ENCODE measurements at regions not wholly inside any gene's neighbourhood (a gene's known extent, or its start where the extent isn't known, plus 50 kb on each side); places are given as distances from the start of the nearest gene placed in this dataset.

DNA sequence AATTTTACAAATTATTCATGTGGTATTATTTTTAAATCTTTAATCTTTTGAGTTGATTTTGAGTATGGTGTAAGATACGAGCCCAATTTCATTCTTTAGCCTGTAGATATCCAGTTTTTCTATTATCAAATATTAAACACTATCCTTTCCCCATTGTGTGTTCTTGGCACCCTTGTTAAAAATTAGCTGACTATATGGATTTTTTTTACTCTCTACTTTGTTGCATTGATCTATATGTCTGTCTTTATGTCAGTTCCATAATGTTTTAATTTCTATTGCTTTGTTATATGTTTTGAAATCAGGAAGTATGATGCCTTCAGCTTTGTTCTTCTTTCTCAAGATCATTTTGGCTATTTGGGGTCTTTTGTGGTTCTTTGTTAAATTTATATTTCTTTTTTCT lies 80.9 kb upstream of the ZNF804A start:
- H3K27me3 ChIP-seq (ENCODE audit: control insufficient read depth, insufficient read depth, low read length): no peaks in the 10 kb centered on the region
- H3K9ac ChIP-seq (ENCODE audit: low read depth, low read length): no peak overlapping the region
- H3K36me3 ChIP-seq (ENCODE audit: control insufficient read depth, insufficient read depth, low read length): no peaks in the 10 kb centered on the region
- H3K4me3 ChIP-seq (ENCODE audit: low read depth, low read length): no peak overlapping the region
- no peak overlapping the region for H3K27ac ChIP-seq (ENCODE audit: low read depth, low read length)
- no peaks in the 10 kb centered on the region for H3K9me3 ChIP-seq (ENCODE audit: control insufficient read depth, insufficient read depth, low read length)
- no peaks in the 10 kb centered on the region for H3K4me1 ChIP-seq (ENCODE audit: control insufficient read depth, insufficient read depth, low read length)

DNA sequence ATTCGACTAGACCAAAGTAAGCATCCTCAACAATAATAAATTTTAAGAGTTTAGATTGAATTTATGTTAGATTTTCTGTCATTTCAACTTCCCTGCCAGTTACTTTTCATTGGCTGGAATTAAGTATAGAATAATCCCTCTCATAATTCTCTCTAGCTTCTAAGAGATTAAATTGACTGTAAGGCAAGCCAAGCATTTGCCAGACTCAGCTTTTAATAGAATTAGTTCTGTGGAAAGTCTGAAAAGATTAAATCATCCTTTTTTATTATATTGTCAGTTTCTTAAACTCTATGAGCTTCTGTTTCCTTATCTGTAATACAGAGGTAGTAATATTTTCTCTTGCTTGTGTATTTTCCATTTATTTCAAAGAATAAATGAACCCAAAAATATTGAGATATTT lies 77.9 kb upstream of the ZNF804A start:
- H3K9me3 ChIP-seq (ENCODE audit: control insufficient read depth, insufficient read depth, low read length): no peaks in the 10 kb centered on the region
- H3K27ac ChIP-seq (ENCODE audit: low read depth, low read length): no peak overlapping the region
- H3K4me3 ChIP-seq (ENCODE audit: low read depth, low read length): no peak overlapping the region
- H3K27me3 ChIP-seq (ENCODE audit: control insufficient read depth, insufficient read depth, low read length): no peaks in the 10 kb centered on the region
- H3K9ac ChIP-seq (ENCODE audit: low read depth, low read length): no peak overlapping the region
- no peaks in the 10 kb centered on the region for H3K36me3 ChIP-seq (ENCODE audit: control insufficient read depth, insufficient read depth, low read length)
- no peaks in the 10 kb centered on the region for H3K4me1 ChIP-seq (ENCODE audit: control insufficient read depth, insufficient read depth, low read length)

DNA sequence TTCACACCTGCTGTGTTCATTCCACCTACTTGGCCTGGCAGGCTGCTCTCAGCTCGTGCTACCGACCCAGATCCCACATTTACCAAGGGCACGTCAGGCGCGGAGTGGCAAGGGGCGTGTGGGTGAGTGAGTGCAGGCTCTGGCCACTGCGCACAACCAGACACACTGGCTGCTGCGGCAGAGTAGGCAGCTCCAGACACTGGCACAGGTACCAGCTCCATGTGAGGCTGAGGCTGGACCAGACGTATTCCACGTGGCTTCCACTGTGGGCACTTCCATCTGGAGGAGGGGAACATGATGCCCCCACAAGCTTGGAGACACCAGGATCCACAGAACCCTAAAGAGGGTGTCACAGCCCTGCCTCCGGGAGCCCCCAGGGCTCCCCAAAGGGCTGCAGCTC lies 74.6 kb upstream of the ZNF804A start:
- Histone ChIP-seq H3K4me1 (ENCODE audit: control insufficient read depth, insufficient read depth, low read length) (no peaks in the 10 kb centered on the region), H3K36me3 (ENCODE audit: control insufficient read depth, insufficient read depth, low read length) (no peaks in the 10 kb centered on the region), H3K27me3 (ENCODE audit: control insufficient read depth, insufficient read depth, low read length) (no peaks in the 10 kb centered on the region), H3K9ac (ENCODE audit: low read depth, low read length) (no peak overlapping the region), H3K9me3 (ENCODE audit: control insufficient read depth, insufficient read depth, low read length) (peaks cover 12% of the 10 kb centered on the region), H3K4me3 (ENCODE audit: low read depth, low read length) (no peak overlapping the region), H3K27ac (ENCODE audit: low read depth, low read length) (no peak overlapping the region)

DNA sequence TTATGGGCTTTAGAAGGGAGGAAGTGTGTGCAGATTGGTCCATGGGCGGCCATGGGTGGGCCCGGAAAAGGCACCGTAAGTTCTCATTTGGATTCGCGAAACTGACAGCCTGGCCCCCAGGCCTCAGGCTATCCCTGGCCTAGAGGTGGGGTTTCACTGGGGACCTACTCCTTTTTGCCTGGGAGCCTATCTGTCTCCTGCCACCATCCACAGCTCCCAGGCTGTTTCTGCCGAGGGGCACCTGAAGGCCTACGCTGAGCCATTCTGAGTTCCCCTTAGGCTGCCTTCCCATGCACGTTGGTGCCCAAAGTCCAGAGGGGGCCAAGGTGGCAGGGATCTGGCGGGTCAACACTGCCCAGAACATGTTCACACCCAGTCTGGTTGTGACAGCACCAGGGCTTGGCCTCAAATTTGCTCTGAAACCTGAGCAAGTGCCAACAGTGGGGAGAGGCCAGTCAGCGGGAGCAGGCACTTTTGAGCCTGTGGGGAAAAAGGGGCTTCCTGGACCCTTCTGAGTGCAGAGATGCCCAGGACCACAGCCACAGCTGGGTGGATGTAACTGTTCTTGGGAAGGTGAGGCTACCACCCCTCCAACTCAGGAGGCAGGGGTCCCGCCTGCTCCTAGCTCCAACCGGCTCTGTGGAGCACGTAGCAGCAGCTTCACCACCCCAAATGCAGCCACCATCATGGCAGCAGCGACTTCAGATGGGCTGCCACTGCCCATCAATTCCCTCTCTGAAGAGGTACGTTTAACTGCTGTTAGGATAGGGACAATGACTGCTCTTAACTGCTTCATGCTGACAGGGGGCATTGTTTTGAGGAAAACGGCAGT lies 73.6 kb upstream of the ZNF804A start:
- no peak overlapping the region for H3K9ac ChIP-seq (ENCODE audit: low read depth, low read length)
- peaks cover 16% of the 10 kb centered on the region for H3K9me3 ChIP-seq (ENCODE audit: control insufficient read depth, insufficient read depth, low read length)
- no peak overlapping the region for H3K4me3 ChIP-seq (ENCODE audit: low read depth, low read length)
- H3K4me1 ChIP-seq (ENCODE audit: control insufficient read depth, insufficient read depth, low read length): no peaks in the 10 kb centered on the region
- H3K27me3 ChIP-seq (ENCODE audit: control insufficient read depth, insufficient read depth, low read length): no peaks in the 10 kb centered on the region
- H3K36me3 ChIP-seq (ENCODE audit: control insufficient read depth, insufficient read depth, low read length): no peaks in the 10 kb centered on the region
- no peak overlapping the region for H3K27ac ChIP-seq (ENCODE audit: low read depth, low read length)

DNA sequence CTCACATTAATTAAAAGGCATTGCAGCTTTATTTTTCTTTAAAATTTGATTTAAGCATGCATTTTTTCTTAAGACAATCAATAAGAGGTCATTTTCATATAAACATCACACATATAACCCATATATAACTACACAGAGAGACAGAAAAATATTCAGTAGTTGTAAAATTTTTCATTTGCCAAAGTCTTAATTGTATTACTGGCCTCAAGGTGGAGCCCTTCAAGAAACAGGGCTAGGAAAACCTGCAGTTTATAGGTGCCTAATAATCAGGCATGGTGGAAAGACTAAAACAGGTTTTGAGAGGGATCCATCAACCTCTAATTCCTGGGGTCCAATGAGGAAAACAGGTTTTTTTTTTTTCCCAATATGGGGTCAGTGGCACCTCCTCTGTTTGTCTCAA lies 71.3 kb upstream of the ZNF804A start:
- Histone ChIP-seq H3K9me3 (ENCODE audit: control insufficient read depth, insufficient read depth, low read length) (peaks cover 16% of the 10 kb centered on the region), H3K4me1 (ENCODE audit: control insufficient read depth, insufficient read depth, low read length) (no peaks in the 10 kb centered on the region), H3K27ac (ENCODE audit: low read depth, low read length) (no peak overlapping the region), H3K4me3 (ENCODE audit: low read depth, low read length) (no peak overlapping the region), H3K9ac (ENCODE audit: low read depth, low read length) (no peak overlapping the region), H3K36me3 (ENCODE audit: control insufficient read depth, insufficient read depth, low read length) (no peaks in the 10 kb centered on the region), H3K27me3 (ENCODE audit: control insufficient read depth, insufficient read depth, low read length) (no peaks in the 10 kb centered on the region)

DNA sequence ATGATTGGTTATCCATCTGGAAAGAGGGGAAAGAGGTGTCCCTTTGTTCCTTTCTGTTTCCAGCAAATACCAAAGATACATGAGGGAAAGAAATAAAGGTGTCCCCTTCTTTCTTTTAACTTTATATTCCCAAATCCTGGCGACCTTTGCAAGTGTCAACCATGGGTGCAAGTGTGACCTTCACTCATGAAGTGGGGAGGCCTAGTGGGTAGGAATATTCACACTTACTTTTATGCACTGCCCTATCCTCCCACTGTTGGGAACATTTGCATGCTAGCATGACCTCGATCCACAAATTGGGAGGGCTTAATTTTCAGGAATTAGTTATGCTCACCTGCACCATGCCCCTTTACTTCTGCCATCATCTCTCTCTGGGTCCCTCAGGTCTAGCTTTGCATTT lies 70.2 kb upstream of the ZNF804A start:
- Histone ChIP-seq H3K27ac (ENCODE audit: low read depth, low read length) (no peak overlapping the region), H3K9me3 (ENCODE audit: control insufficient read depth, insufficient read depth, low read length) (peaks cover 16% of the 10 kb centered on the region), H3K27me3 (ENCODE audit: control insufficient read depth, insufficient read depth, low read length) (no peaks in the 10 kb centered on the region), H3K9ac (ENCODE audit: low read depth, low read length) (no peak overlapping the region), H3K4me3 (ENCODE audit: low read depth, low read length) (no peak overlapping the region), H3K36me3 (ENCODE audit: control insufficient read depth, insufficient read depth, low read length) (no peaks in the 10 kb centered on the region), H3K4me1 (ENCODE audit: control insufficient read depth, insufficient read depth, low read length) (no peaks in the 10 kb centered on the region)

DNA sequence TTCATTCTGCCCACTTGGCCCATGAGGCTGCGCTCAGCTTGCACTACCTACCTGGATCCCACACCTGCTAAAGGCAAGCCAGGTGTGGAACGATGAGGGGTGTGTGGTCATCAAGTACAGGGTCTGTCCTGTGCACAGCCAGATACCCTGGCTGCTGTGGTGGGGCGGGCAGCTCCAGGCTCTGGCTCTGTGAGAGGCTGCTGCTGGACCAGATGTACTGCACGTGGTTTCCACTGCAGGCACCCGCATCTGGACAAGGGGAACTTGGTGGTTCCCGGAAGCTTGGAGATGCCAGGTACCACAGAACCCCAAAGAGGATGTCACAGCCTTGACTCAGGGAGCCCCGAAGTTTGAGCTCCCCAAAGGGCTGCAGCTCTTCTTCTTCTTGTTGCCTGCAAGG lies 68.1 kb upstream of the ZNF804A start:
- no peaks in the 10 kb centered on the region for H3K27me3 ChIP-seq (ENCODE audit: control insufficient read depth, insufficient read depth, low read length)
- no peak overlapping the region for H3K9ac ChIP-seq (ENCODE audit: low read depth, low read length)
- H3K27ac ChIP-seq (ENCODE audit: low read depth, low read length): no peak overlapping the region
- peaks cover 16% of the 10 kb centered on the region for H3K9me3 ChIP-seq (ENCODE audit: control insufficient read depth, insufficient read depth, low read length)
- no peaks in the 10 kb centered on the region for H3K36me3 ChIP-seq (ENCODE audit: control insufficient read depth, insufficient read depth, low read length)
- H3K4me3 ChIP-seq (ENCODE audit: low read depth, low read length): no peak overlapping the region
- no peaks in the 10 kb centered on the region for H3K4me1 ChIP-seq (ENCODE audit: control insufficient read depth, insufficient read depth, low read length)

DNA sequence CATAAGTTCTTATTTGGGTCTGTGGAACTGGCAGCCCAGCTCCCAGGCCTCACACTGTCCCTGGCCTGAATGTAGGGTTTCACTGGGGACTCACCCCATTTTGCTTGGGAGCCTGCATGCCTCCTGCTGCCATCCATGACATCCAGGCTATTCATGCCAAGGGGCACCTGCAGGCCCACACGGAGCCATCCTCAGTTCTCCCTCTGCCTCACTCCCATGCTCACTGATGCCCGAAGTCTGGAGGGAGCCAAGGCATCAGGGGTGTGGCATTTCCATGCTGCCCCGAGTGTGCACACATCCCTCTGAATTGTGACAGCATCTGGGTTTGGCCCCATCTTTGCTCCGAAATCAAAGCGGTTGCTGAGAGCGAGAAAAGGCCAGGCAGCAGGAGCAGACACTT lies 67.4 kb upstream of the ZNF804A start:
- Histone ChIP-seq H3K9ac (ENCODE audit: low read depth, low read length) (no peak overlapping the region), H3K36me3 (ENCODE audit: control insufficient read depth, insufficient read depth, low read length) (no peaks in the 10 kb centered on the region), H3K27ac (ENCODE audit: low read depth, low read length) (no peak overlapping the region), H3K27me3 (ENCODE audit: control insufficient read depth, insufficient read depth, low read length) (no peaks in the 10 kb centered on the region), H3K4me1 (ENCODE audit: control insufficient read depth, insufficient read depth, low read length) (no peaks in the 10 kb centered on the region), H3K9me3 (ENCODE audit: control insufficient read depth, insufficient read depth, low read length) (peaks cover 16% of the 10 kb centered on the region), H3K4me3 (ENCODE audit: low read depth, low read length) (no peak overlapping the region)

DNA sequence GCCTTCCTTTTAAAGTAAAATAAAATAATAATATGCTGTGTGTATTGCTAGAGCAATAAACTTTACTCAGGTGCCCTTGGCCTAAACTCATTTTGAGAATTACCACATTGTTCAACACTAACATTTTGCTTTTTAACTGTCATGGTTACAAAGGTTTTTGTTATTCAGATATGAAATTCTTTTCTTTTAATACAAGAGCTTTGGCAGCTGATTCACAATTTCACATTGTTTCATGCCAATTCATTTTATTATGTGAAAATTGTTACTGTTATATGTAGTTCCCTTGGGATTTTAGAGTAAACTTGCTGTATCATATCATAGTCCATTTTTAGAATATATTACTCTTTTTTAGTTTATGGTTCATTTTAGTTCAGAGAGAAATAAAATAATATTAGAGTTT lies 65.8 kb upstream of the ZNF804A start:
- Histone ChIP-seq H3K27ac (ENCODE audit: low read depth, low read length) (no peak overlapping the region), H3K9ac (ENCODE audit: low read depth, low read length) (no peak overlapping the region), H3K4me3 (ENCODE audit: low read depth, low read length) (no peak overlapping the region), H3K9me3 (ENCODE audit: control insufficient read depth, insufficient read depth, low read length) (peaks cover 15% of the 10 kb centered on the region), H3K4me1 (ENCODE audit: control insufficient read depth, insufficient read depth, low read length) (no peaks in the 10 kb centered on the region), H3K36me3 (ENCODE audit: control insufficient read depth, insufficient read depth, low read length) (no peaks in the 10 kb centered on the region), H3K27me3 (ENCODE audit: control insufficient read depth, insufficient read depth, low read length) (no peaks in the 10 kb centered on the region)

DNA sequence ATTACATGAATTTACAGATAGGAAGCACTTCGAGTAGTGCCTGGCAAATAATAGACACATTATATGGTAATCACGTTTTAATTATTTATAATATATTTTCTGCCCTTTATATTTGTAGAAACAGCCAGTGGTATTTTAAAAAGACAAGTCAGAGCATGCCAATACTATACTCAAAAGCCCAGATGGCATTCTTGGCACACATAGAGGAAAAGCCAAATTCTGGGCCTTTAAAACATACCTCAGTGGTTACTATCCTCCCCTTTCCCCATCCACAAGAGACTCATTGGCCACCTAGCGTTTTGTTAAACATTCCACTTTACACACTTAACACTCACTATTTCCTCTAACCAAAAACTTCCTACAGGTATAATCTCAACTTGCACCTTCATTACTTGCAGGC lies 63.3 kb upstream of the ZNF804A start:
- H3K27ac ChIP-seq (ENCODE audit: low read depth, low read length): no peak overlapping the region
- H3K4me1 ChIP-seq (ENCODE audit: control insufficient read depth, insufficient read depth, low read length): no peaks in the 10 kb centered on the region
- H3K9me3 ChIP-seq (ENCODE audit: control insufficient read depth, insufficient read depth, low read length): no peaks in the 10 kb centered on the region; the same call in 1 of the 2 replicates
- no peaks in the 10 kb centered on the region for H3K36me3 ChIP-seq (ENCODE audit: control insufficient read depth, insufficient read depth, low read length)
- H3K4me3 ChIP-seq (ENCODE audit: low read depth, low read length): no peak overlapping the region
- no peaks in the 10 kb centered on the region for H3K27me3 ChIP-seq (ENCODE audit: control insufficient read depth, insufficient read depth, low read length)
- no peak overlapping the region for H3K9ac ChIP-seq (ENCODE audit: low read depth, low read length)

DNA sequence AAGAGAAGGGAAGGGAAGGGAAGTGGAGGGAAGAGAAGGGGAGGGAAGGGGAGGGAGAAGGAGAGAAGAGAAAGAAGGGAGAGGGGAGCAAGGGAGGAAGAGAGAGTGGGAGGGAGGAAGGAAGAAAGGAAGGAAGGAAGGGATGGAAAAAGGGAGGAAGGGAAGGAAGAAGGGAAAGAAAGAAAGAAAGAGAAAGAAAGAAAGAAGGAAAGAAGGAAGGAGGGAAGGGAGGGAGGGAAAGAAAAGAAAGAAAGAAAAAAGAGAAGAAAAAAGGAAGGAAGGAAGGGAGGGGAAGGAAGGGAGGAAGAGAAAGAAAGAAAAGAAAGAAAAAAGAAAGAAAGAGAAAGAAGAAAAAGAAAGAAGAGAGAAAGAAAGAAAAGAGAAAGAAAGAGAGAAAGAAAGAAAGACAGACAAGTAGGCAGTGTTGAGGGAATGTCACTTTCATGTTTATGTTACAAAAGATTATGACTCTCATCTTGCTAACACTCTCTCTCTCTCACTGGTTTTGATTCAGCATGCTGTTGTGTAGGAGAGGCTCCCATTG lies 58.0 kb upstream of the ZNF804A start:
- Histone ChIP-seq H3K9me3 (ENCODE audit: control insufficient read depth, insufficient read depth, low read length) (no peaks in the 10 kb centered on the region), H3K4me3 (ENCODE audit: low read depth, low read length) (no peak overlapping the region), H3K9ac (ENCODE audit: low read depth, low read length) (no peak overlapping the region), H3K27ac (ENCODE audit: low read depth, low read length) (no peak overlapping the region), H3K36me3 (ENCODE audit: control insufficient read depth, insufficient read depth, low read length) (no peaks in the 10 kb centered on the region), H3K27me3 (ENCODE audit: control insufficient read depth, insufficient read depth, low read length) (no peaks in the 10 kb centered on the region), H3K4me1 (ENCODE audit: control insufficient read depth, insufficient read depth, low read length) (no peaks in the 10 kb centered on the region)

Data from HUES48 (cell line).